ENCODE measurements at regions not wholly inside any gene's neighbourhood (a gene's known extent, or its start where the extent isn't known, plus 50 kb on each side); places are given as distances from the start of the nearest gene placed in this dataset.

DNA sequence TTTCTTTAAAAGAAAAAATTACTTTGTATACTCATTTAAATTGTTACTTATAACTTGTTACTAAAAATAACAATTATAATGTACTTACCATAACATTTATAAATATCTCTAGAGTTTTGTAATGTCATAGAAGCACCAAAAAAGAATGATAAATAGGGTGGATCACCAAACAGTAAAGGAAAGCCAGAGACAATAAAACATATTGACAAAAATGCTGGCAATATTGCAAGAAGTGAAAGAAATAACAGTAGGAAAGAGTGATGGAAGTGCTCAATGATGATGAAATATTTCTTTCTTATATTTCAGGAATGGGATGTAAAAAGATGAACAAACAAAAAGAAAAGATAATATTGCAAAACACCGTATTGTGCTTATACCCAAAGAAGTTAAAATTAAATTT, 301.7 kb downstream of the CENPW start:
- TF ChIP-seq, protein P1, sequence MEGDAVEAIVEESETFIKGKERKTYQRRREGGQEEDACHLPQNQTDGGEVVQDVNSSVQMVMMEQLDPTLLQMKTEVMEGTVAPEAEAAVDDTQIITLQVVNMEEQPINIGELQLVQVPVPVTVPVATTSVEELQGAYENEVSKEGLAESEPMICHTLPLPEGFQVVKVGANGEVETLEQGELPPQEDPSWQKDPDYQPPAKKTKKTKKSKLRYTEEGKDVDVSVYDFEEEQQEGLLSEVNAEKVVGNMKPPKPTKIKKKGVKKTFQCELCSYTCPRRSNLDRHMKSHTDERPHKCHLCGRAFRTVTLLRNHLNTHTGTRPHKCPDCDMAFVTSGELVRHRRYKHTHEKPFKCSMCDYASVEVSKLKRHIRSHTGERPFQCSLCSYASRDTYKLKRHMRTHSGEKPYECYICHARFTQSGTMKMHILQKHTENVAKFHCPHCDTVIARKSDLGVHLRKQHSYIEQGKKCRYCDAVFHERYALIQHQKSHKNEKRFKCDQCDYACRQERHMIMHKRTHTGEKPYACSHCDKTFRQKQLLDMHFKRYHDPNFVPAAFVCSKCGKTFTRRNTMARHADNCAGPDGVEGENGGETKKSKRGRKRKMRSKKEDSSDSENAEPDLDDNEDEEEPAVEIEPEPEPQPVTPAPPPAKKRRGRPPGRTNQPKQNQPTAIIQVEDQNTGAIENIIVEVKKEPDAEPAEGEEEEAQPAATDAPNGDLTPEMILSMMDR (IDR thresholded peaks at IDR 0.05): no peak
- no peak for TF ChIP-seq ZFX (IDR thresholded peaks at IDR 0.05; ENCODE audit: borderline replicate concordance)
